ENCODE measurements at regions not wholly inside any gene's neighbourhood (a gene's known extent, or its start where the extent isn't known, plus 50 kb on each side); places are given as distances from the start of the nearest gene placed in this dataset.

DNA sequence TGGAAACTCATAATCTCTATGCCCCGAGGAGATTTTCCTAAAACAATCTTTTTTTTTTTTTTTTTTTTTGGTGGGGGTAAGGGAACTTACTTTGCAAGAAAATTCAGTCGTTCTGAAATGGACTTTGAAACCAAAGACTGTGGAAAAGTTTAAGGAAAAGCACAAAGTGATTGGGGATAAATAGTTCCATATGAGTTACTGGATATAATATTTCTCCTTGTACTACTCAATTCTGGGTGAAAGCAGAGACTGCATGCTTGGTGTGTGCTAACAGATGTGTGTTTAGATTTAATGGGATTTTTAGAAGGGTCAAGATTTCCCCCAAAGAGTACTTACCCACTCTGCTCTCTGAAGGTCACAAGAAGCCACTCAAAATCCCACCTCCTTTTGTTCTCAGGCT is 204.9 kb upstream of the USP24 start:
- TF ChIP-seq, protein P1, sequence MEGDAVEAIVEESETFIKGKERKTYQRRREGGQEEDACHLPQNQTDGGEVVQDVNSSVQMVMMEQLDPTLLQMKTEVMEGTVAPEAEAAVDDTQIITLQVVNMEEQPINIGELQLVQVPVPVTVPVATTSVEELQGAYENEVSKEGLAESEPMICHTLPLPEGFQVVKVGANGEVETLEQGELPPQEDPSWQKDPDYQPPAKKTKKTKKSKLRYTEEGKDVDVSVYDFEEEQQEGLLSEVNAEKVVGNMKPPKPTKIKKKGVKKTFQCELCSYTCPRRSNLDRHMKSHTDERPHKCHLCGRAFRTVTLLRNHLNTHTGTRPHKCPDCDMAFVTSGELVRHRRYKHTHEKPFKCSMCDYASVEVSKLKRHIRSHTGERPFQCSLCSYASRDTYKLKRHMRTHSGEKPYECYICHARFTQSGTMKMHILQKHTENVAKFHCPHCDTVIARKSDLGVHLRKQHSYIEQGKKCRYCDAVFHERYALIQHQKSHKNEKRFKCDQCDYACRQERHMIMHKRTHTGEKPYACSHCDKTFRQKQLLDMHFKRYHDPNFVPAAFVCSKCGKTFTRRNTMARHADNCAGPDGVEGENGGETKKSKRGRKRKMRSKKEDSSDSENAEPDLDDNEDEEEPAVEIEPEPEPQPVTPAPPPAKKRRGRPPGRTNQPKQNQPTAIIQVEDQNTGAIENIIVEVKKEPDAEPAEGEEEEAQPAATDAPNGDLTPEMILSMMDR (conservative IDR thresholded peaks at IDR 0.05; ENCODE audit: low read length): no peak
- no peak for TF ChIP-seq EZH2phosphoT487 (IDR thresholded peaks at IDR 0.05; ENCODE audit: borderline replicate concordance)

Measured in Loucy (cell line).